ENCODE measurements at regions not wholly inside any gene's neighbourhood (a gene's known extent, or its start where the extent isn't known, plus 50 kb on each side); places are given as distances from the start of the nearest gene placed in this dataset.
"Not testable (repeated sequence)": the region's sequence is repeated elsewhere in the genome, so short reads cannot be mapped to it uniquely, and the experiment has no call there.

- no peak for DNase-seq (ENCODE audit: low spot score)
Observed at GRCh38 chr1:21385022-21385421, 54.9 kb upstream of the NBPF3 start.

- DNase-seq (ENCODE audit: low spot score) = no peak
Observed at GRCh38 chr1:21384620-21385019, 55.3 kb upstream of the NBPF3 start.

- no peak for DNase-seq (ENCODE audit: low spot score)
Observed at GRCh38 chr1:21383785-21384401, 56.0 kb upstream of the NBPF3 start.

- DNase-seq (ENCODE audit: low spot score) = no peak
Observed at GRCh38 chr1:21381354-21381753, 58.6 kb upstream of the NBPF3 start.

- not testable (repeated sequence) for DNase-seq (ENCODE audit: low spot score)
Observed at GRCh38 chr1:21380147-21380546, 59.8 kb upstream of the NBPF3 start.

GRCh38 chr1:21379571-21379970 lies 60.4 kb upstream of the NBPF3 start:
- no peak for DNase-seq (ENCODE audit: low spot score)

- no peak for DNase-seq (ENCODE audit: low spot score)
Observed at GRCh38 chr1:21378705-21379494, 61.0 kb upstream of the NBPF3 start.

- no peak for DNase-seq (ENCODE audit: low spot score)
Observed at GRCh38 chr1:21372383-21372782, 67.6 kb upstream of the NBPF3 start.

- DNase-seq (ENCODE audit: low spot score) = no peak
Observed at GRCh38 chr1:21369905-21370304, 70.0 kb upstream of the NBPF3 start.

GRCh38 chr1:21368515-21369289 lies 71.2 kb upstream of the NBPF3 start:
- DNase-seq (ENCODE audit: low spot score) = peak; percentile 76

- not testable (repeated sequence) for DNase-seq (ENCODE audit: low spot score)
Observed at GRCh38 chr1:21367973-21368514, 71.9 kb upstream of the NBPF3 start.

- DNase-seq (ENCODE audit: low spot score) = no peak
Observed at GRCh38 chr1:21366288-21366687, 73.6 kb upstream of the NBPF3 start.

- no peak for DNase-seq (ENCODE audit: low spot score)
Observed at GRCh38 chr1:21365036-21365435, 74.8 kb upstream of the ECE1 start.

GRCh38 chr1:21362096-21362495 lies 71.8 kb upstream of the ECE1 start:
- no peak for DNase-seq (ENCODE audit: low spot score)

- no peak for DNase-seq (ENCODE audit: low spot score)
Observed at GRCh38 chr1:21361506-21361905, 71.2 kb upstream of the ECE1 start.

GRCh38 chr1:21357161-21357560 lies 66.9 kb upstream of the ECE1 start:
- DNase-seq (ENCODE audit: low spot score) = no peak

- no peak for DNase-seq (ENCODE audit: low spot score)
Observed at GRCh38 chr1:21355956-21356355, 65.7 kb upstream of the ECE1 start.

- DNase-seq (ENCODE audit: low spot score) = no peak
Observed at GRCh38 chr1:21352586-21352985, 62.3 kb upstream of the ECE1 start.

- no peak for DNase-seq (ENCODE audit: low spot score)
Observed at GRCh38 chr1:21351901-21352300, 61.6 kb upstream of the ECE1 start.

- no peak for DNase-seq (ENCODE audit: low spot score)
Observed at GRCh38 chr1:21350202-21350885, 60.1 kb upstream of the ECE1 start.

- DNase-seq (ENCODE audit: low spot score) = no peak
Observed at GRCh38 chr1:21349693-21350092, 59.4 kb upstream of the ECE1 start.

- no peak for DNase-seq (ENCODE audit: low spot score)
Observed at GRCh38 chr1:21347072-21347581, 56.9 kb upstream of the ECE1 start.

Data from A172 (cell line).